ENCODE measurements at regions not wholly inside any gene's neighbourhood (a gene's known extent, or its start where the extent isn't known, plus 50 kb on each side); places are given as distances from the start of the nearest gene placed in this dataset.

- TF ChIP-seq PKNOX1 (IDR thresholded peaks at IDR 0.05) (0 out of 2 replicates have a peak, but pooled peaks have one; percentile 12), MAZ (CRISPR knock-in tag; conservative IDR thresholded peaks at IDR 0.05 in 1 of 2, IDR thresholded peaks at IDR 0.05 in 1 of 2) (no peak), SIX5 (IDR thresholded peaks at IDR 0.05; ENCODE audit: borderline replicate concordance in 1 of 2, insufficient read depth in 1 of 2, low read depth in 1 of 2, low read length in 2 of 2) (no peak), RAD21 (CRISPR knock-in tag; conservative IDR thresholded peaks at IDR 0.05 in 1 of 2, IDR thresholded peaks at IDR 0.05 in 1 of 2) (peak; percentile 70 to 72), CTCF (IDR thresholded peaks at IDR 0.05 in 2 of 3, conservative IDR thresholded peaks at IDR 0.05 in 1 of 3; ENCODE audit: insufficient read depth in 2 of 3, low read depth in 1 of 3, low read length in 3 of 3) (peak; percentile 61 to 67 (median 63)), NFE2L1 (tag; IDR thresholded peaks at IDR 0.05; ENCODE audit: borderline replicate concordance, low read depth) (no peak), HDAC2 (IDR thresholded peaks at IDR 0.05) (no peak), NELFE (IDR thresholded peaks at IDR 0.05; ENCODE audit: insufficient read depth, insufficient read length) (no peak), STAG1 (CRISPR knock-in tag; IDR thresholded peaks at IDR 0.05; ENCODE audit: borderline replicate concordance) (peak; percentile 79), BCL6 (CRISPR knock-in tag; IDR thresholded peaks at IDR 0.05) (no peak), RUNX1 (IDR thresholded peaks at IDR 0.05; ENCODE audit: low read depth) (no peak), NEUROD1 (IDR thresholded peaks at IDR 0.05; ENCODE audit: borderline replicate concordance, low read depth, low read length, partially characterized antibody) (no peak), MTA2 (IDR thresholded peaks at IDR 0.05; ENCODE audit: low read depth) (no peak), GTF2A2 (tag; IDR thresholded peaks at IDR 0.05) (no peak)
Observed at GRCh38 chrX:39652336-39652735, 445.4 kb downstream of the BCOR start (continued).
